NCI-H526 (cell line): ENCODE measurements at regions not wholly inside any gene's neighbourhood (a gene's known extent, or its start where the extent isn't known, plus 50 kb on each side); places are given as distances from the start of the nearest gene placed in this dataset.
A peak's percentile ranks its signal among the peaks of the same experiment; 100 is the strongest.
"Not testable (repeated sequence)": the region's sequence is repeated elsewhere in the genome, so short reads cannot be mapped to it uniquely, and the experiment has no call there.

ENCODE experiments used
- DNase-seq, 2 experiments: peaks; one replicate each; lab custom pipeline; 2025; lab: John Stamatoyannopoulos, UW

GRCh38 chr5:53268241-53268640 lies 158.7 kb upstream of the MOCS2 start:
- not testable (repeated sequence) for DNase-seq

GRCh38 chr5:53275666-53276065 lies 166.1 kb upstream of the MOCS2 start:
- no peak for DNase-seq

DNA sequence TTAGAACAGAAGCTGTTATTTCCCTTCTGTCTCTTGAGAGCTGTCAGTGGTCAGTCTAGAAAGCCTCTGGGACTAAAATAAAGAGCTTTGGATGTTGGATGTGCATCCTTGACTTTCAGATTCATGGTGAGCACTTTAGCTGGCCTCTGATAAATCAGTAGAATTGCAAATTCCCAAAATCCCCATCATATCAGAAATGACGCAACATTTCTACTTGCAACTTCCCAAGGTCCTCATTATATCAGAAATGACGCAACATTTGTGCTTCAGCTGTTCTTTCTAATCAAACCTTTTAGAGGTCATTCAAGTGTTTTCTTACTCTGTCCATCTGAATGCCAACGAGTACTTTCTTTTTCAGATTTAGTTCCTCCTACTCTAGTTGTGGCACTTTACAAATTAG lies 167.3 kb upstream of the MOCS2 start:
- no peak for DNase-seq

- DNase-seq, result no peak
Observed at GRCh38 chr5:53277491-53277890, 167.9 kb upstream of the MOCS2 start.

GRCh38 chr5:53287573-53287972 lies 178.0 kb upstream of the MOCS2 start:
- no peak for DNase-seq

DNA sequence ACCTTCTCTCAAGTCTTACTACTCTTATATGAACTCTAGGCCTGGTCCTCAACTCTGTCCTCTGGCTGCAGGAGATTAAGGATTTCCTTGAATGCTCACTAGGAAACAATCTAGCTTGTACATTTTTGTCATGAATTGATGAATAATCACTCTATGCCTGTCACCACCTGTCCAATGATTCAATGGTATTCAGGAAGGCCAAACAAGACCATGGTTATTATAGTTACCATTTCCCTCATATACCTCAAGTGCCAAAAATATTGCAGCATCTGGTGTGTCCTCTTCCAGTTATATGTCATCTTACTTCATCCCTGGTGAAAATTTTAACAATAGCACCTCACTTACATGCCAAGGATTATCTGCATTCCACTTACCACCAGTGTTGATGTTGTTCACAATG lies 179.0 kb upstream of the MOCS2 start:
- no peak for DNase-seq

DNA sequence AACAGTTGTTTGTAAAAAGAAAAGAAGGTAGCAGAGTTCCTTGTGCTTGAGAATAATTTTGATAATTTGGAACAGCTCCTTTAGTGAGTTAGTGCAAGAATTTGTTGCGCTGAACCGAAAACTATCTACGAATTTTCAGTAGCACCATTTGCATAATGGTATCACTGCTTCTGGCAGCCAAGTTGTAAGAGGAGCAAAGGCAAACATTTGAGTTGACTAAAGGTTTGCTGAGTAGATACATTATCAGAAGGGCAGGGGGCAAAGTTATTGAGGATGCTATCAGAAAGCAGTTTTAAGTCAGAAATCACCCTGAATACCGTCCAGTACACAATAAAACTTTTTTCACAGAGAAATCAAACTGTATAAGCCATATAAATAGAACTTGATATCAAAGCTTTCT lies 181.5 kb upstream of the MOCS2 start:
- no peak for DNase-seq

- DNase-seq, result no peak
Observed at GRCh38 chr5:53291528-53291927, 182.0 kb upstream of the MOCS2 start.

- no peak for DNase-seq
Observed at GRCh38 chr5:53298841-53299240, 181.6 kb upstream of the FST start.

DNA sequence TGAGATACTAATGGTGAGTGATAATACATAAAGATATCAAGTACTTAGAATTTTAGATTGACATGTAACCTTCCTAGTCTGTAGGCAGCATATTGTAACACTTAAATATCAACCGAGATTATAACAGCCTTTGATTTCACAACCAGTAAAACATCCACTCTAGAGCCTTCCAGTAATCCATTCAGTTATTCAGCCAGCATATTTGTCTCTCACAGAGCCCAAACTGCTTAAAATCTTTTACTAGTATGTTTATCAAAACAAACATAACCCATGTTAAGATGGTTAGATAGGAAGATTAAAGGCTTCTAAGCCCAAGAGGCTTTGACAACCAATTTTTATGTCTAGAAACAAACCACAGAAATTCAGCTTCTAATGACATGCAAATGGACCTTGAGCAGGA lies 177.9 kb upstream of the FST start:
- no peak for DNase-seq

DNA sequence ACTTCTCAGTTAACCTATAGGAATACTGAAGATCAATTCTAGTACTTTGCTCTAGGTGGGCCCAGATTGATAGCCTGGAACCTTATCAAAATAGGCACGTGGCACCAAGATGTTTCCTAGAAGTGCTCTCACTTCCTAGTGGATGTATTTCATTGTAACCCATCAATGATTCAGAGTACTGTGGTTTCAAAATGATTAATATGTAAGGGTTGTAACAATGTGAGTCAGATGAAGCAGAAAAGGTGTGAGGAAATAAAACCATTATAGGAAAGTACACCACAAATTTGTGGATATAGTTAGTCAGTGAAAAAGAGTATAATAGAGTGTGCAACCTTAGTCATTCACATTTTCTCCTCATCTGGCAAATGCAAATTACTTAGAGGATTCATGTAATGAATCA lies 177.3 kb upstream of the FST start:
- no peak for DNase-seq

DNA sequence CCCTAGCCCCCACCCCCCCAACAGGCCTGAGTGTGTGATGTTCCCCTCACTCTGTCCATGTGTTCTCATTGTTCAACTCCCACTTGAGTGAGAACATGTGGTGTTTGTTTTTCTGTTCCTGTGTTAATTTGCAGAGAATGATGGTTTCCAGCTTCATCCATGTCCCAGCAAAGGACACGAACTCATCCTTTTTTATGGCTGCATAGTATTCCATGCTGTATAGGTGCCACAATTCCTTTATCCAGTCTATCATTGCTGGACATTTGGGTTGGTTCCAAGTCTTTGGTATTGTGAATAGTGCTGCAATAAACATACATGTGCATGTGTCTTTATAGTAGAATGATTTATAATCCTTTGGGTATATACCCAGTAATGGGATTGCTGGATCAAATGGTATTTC lies 175.1 kb upstream of the FST start:
- DNase-seq, result not testable (repeated sequence)

GRCh38 chr5:53309653-53310052 lies 170.8 kb upstream of the FST start:
- DNase-seq, result no peak

DNA sequence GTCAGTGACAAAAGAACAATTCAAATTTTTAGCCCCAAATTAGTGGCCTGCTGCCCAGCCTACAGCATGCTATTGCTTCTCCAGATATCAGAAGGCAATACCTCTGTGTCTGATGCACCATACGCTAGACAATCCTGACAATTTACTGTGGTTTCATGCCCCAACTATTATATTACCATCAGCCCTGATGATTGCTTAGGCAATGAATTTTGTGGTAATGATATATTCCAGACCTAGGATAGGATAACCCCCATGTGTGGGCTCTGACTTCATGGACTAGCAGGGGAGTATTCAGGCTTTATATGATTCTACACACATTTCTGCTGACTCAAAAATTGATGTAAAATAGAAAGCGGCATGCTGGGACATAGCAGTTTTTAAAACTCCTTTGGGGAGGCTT lies 168.7 kb upstream of the FST start:
- no peak for DNase-seq

DNA sequence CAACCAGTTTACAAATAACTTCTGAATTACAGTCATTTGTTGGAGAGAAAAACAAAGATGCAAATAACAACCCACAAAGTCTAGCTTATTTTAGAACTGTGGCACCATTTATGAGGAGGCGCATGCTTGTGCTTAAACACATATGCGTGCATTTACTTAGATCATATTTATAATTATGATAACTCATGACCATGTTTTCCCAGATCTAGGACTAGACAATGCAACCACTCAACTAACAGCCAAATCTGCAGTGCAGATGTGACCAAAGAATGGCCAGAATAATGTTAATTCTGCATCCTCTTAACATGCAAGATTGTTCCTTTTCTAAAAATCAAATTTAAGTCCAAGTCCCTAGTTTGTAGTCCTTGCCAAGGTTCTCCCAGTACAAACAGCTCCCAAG lies 167.3 kb upstream of the FST start:
- no peak for DNase-seq

DNA sequence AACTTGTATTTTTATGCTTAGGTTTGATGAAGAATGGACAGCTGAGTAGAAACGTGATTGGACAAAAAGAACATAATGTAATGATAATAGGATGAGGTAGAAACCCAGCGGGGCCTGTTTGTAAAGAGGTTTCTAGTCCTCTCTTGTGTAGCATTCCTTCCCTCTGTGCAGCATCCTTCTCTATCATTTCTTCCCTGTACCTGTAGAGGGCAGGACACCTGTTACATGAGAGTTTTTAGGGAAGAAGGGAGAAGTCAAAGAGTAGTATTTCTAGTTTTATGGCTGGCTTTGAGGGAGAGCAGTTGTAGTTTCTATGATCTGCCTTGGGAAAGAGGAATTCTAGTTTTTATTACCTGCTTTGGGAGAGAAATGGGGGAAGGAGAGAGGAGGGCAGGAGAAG lies 162.1 kb upstream of the FST start:
- no peak for DNase-seq

- no peak for DNase-seq
Observed at GRCh38 chr5:53319315-53319714, 161.1 kb upstream of the FST start.

GRCh38 chr5:53321073-53321472 lies 159.4 kb upstream of the FST start:
- DNase-seq, result no peak

DNA sequence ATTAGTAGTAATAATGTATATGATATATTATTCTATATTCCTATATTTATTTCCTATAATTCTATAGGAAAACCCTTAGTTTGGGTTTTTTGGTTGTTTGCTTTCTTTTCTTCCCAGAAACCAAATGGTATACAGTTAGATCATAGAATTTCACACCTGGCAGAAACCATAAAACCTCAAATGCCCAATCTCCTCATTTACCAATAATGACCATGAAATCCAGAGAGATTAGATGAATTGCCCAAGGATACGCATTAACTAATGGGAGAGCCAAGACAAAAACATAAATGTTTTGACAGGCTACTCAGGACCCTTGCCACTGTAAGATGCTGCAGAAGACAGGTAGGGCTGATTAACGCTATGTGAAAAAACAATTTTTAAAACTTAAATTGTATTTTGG lies 158.7 kb upstream of the FST start:
- DNase-seq, result no peak

DNA sequence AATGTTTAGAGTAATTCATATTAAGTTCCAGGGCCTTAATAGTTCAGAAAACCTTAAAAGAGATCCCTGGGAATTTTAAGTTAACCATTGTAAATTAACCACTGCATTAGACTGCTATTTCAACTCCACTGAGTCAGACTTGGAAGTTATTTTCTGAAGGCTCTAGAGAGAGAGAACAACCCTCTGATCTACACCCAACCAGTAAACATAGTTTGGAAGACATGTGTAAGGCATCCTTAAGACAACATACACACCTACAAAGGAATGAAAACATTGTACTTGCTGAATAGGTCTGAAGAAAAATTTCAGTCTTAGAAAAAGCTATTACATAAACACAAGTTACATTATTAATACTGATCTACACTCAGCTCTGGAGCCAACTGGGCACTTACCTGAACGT lies 158.2 kb upstream of the FST start:
- no peak for DNase-seq

- DNase-seq, result peak; percentile 29 to 30
Observed at GRCh38 chr5:53323511-53323910, 156.9 kb upstream of the FST start.

GRCh38 chr5:53323943-53324642 lies 156.3 kb upstream of the FST start:
- DNase-seq, result no peak

- DNase-seq, result no peak
Observed at GRCh38 chr5:53326424-53327153, 153.8 kb upstream of the FST start.

DNA sequence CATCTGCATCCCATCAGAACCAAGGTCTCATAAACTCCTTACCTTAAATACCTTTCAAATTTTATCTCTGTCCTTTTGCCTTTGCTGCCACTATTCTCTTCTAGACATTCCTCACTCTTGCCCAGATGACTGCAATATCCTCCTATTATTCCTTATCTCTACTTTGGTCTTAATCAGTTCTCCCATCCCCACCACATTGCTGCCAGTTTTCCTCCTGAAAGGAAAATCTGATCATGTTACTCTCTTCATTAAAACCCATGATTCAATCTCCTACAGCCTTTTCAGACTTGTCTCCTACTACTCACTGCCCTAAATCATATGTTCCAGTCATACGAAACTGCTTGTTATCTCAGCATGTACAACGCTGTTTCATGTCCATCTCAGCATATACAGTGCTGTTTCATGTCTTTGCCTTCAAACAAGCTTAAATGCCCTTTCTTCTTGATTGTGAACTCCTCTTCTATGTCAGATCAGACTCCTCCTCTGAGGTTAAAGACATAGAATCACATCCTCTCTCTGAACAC lies 152.6 kb upstream of the FST start:
- no peak for DNase-seq
